HCT116 (cell line): ENCODE measurements at regions not wholly inside any gene's neighbourhood (a gene's known extent, or its start where the extent isn't known, plus 50 kb on each side); places are given as distances from the start of the nearest gene placed in this dataset.

ENCODE experiments used
- CTCF ChIP-seq, 3 experiments: fragments of 200-600 bp in 1 of 3; sonication (generic) in 1 of 3; IDR thresholded peaks in 2 of 3; conservative IDR thresholded peaks in 1 of 3; 2 replicates each; pipeline ENCODE4 v1.5.1; 2012 to 2017; ENCODE audit warnings: low read depth in 2 of 3, low read length in 2 of 3, antibody characterized with exemption in 1 of 3, borderline replicate concordance in 1 of 3, control low read depth in 1 of 3, mild to moderate bottlenecking in 1 of 3, mixed read lengths in 1 of 3, mixed run types in 1 of 3, moderate library complexity in 1 of 3; ENCODE audit not compliant: insufficient read depth in 1 of 3
- EGR1 ChIP-seq: IDR thresholded peaks from 2 replicates; pipeline ENCODE4 v1.6.1; 2012; ENCODE audit warnings: low read depth
- EZH2 ChIP-seq: fragments of 200-600 bp; sonication (generic); IDR thresholded peaks from 2 replicates; pipeline ENCODE4 v1.6.1; 2017; ENCODE audit warnings: antibody characterized with exemption, mixed run types
- FOSL1 ChIP-seq: IDR thresholded peaks from 2 replicates; pipeline ENCODE4 v1.6.1; 2012; ENCODE audit warnings: low read depth
- JUND ChIP-seq: IDR thresholded peaks from 2 replicates; pipeline ENCODE4 v1.6.1; 2012
- POLR2A ChIP-seq: IDR thresholded peaks from 2 replicates; pipeline ENCODE4 v1.7.0; 2011; ENCODE audit warnings: borderline replicate concordance; ENCODE audit not compliant: insufficient read depth, insufficient read length; ENCODE audit errors: extremely low read depth
- POLR2AphosphoS5 ChIP-seq: IDR thresholded peaks from 2 replicates; pipeline ENCODE4 v1.6.1; 2011; ENCODE audit warnings: mild to moderate bottlenecking, low read depth, low read length, moderate library complexity
- RAD21 ChIP-seq: IDR thresholded peaks from 2 replicates; pipeline ENCODE4 v1.6.1; 2012; ENCODE audit warnings: low read depth, mild to moderate bottlenecking
- REST ChIP-seq: IDR thresholded peaks from 2 replicates; pipeline ENCODE4 v1.6.1; 2012; ENCODE audit warnings: low read depth
- SIN3A ChIP-seq: IDR thresholded peaks from 2 replicates; pipeline ENCODE4 v1.6.1; 2012; ENCODE audit warnings: low read depth
- ZBTB33 ChIP-seq: IDR thresholded peaks from 2 replicates; pipeline ENCODE4 v1.6.1; 2011; ENCODE audit warnings: mild to moderate bottlenecking, low read length, moderate library complexity; ENCODE audit not compliant: insufficient replicate concordance; ENCODE audit errors: extremely low read depth
- ZNF274 ChIP-seq: fragments of 200-500 bp; sonication (Bioruptor generic); IDR thresholded peaks from 2 replicates; pipeline ENCODE4 v1.6.1; 2014; ENCODE audit warnings: mild to moderate bottlenecking, low read depth, low read length, inconsistent platforms

GRCh38 chr7:31432836-31433340 is 81.0 kb upstream of the ITPRID1 start:
- TF ChIP-seq EZH2 (no peak), CTCF (IDR thresholded peaks at IDR 0.05 in 2 of 3, conservative IDR thresholded peaks at IDR 0.05 in 1 of 3; ENCODE audit: borderline replicate concordance in 1 of 3, insufficient read depth in 1 of 3, low read depth in 2 of 3, low read length in 2 of 3) (no peak), EGR1 (no peak), REST (no peak), POLR2A (no peak), RAD21 (no peak), POLR2AphosphoS5 (no peak), JUND (no peak), ZBTB33 (no peak), FOSL1 (no peak), SIN3A (no peak), ZNF274 (no peak)
